NCI-H82 treated with DMSO at 0.1 percent for 48 hours (cell line): ENCODE measurements at regions not wholly inside any gene's neighbourhood (a gene's known extent, or its start where the extent isn't known, plus 50 kb on each side); places are given as distances from the start of the nearest gene placed in this dataset.
"Not testable (repeated sequence)": the region's sequence is repeated elsewhere in the genome, so short reads cannot be mapped to it uniquely, and the experiment has no call there.

ENCODE experiments used
- DNase-seq: peaks from one replicate; lab custom pipeline; 2025; ENCODE audit not compliant: unreplicated experiment; lab: John Stamatoyannopoulos, UW

DNA sequence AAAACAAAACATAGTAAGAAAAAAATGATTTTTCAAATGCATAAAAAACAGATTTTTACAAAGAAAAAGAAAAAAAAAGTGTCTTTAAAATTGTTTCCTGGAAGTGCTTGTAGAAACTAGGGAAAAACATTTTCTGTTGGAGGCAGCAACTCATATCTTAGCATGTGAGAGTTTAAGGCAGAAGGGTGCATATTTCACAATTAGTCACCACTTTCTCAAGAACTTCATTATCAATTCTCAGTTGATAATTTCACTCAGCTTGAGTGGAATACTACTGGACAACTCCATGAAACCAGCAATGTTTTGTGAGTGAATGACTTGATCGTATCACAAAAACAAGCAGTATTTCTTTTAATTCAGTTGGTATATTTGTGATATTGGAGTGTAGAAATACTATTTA lies 508.3 kb upstream of the DAB2 start:
- no peak for DNase-seq

- no peak for DNase-seq
These were observed 503.9 kb upstream of the DAB2 start for GRCh38 chr5:39928709-39929108.

DNA sequence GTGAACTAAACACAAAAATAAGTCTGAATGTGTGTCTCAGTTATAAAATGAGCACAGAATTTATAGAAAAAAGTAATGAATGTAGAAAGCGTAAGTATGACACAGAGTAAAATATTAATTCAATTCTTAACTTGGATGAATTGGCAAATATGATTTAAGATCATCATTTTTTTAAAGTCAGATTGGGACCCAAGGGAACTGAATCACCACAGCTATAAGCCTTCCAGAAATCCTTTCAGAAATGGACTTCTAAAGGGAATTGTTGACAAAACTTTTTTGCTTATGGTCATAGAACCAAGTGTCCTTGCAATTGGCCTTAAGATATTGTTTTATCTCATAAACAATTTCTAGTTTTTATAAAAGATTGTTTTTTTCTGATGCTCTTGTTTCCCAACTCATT lies 495.1 kb upstream of the DAB2 start:
- DNase-seq, result no peak

- DNase-seq, result no peak
These were observed 488.1 kb upstream of the DAB2 start for GRCh38 chr5:39912906-39913305.

GRCh38 chr5:39907267-39907951 lies 482.6 kb upstream of the DAB2 start:
- DNase-seq, result not testable (repeated sequence)

- DNase-seq, result no peak
These were observed 481.4 kb upstream of the DAB2 start for GRCh38 chr5:39906146-39906545.

- DNase-seq, result no peak
These were observed 480.6 kb upstream of the DAB2 start for GRCh38 chr5:39905356-39905755.

DNA sequence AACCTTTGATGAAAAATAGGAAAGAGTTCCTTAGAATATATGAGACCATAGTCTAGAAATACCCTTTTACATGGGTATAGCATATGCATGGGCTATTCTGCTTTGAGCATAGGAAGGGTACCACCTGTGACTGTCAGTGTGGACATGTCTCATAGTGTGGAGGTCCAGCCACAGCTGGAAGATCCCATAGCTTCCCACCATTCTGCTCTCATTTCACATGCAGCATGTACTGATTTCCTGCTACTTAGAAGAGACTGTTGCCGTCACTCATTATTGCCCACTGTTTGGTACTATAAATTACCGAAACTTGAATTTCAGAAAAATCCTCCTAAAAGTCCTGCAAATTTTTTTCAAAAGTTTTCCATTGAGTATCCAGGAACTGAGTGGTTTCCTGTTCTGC lies 477.8 kb upstream of the DAB2 start:
- DNase-seq, result no peak

DNA sequence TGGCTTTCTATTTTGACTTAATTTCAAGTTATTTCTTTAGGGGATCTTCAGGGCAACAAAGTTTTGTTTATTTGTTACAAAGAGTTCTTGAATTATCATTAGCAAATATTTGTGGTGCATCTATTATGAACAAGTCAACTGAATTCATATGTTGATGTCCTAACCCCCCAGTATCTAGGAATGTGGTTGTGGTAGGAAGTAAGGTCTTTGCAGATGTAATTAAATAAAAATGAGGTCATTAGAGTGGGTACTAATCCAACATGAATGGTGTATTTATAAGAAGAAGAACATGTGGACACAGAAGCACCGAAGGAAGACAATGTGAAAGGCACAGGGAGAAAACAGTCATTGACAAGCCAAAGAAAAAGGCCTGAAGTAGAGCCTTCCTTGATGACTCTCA lies 474.0 kb upstream of the DAB2 start:
- no peak for DNase-seq

GRCh38 chr5:39896706-39897105 lies 471.9 kb upstream of the DAB2 start:
- DNase-seq, result no peak

GRCh38 chr5:39896104-39896503 lies 471.3 kb upstream of the DAB2 start:
- no peak for DNase-seq

DNA sequence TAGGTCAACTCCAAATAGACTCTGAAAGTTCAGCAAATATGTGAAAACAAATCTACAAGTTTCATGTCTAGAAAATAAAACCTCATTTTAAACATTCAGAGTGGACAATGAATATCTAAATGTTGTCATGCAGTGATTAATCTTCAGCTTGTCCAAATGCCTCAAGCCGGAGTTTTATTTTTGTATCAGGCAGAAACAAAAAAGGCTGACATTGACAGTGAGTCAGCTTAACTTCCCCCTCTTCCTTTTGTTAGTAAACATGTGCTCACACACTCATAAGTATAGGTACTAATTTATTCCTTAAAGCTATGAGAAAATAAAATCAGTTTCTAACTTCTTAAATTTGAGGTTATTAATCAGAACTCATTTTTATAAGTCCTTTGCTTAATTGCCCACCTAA lies 467.9 kb upstream of the DAB2 start:
- DNase-seq, result no peak

DNA sequence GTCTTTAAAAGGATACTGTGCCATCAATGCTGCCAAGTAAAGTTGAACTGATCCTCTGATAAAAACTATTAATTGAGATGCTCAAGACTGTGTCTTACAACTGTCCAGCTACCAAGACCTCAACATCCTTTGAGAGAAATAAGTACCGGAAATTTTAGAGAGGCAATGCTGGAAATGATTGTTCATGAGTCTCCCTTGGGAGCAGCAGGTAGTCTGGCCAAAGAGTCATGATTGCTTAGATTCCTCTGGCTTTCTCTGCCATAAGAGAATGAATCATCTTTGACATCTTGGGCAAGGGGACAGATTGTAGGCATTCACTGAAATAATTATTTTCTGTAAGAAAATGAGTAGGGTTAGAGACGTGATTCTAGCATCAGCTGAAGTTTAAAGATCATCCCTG lies 466.6 kb upstream of the DAB2 start:
- no peak for DNase-seq

DNA sequence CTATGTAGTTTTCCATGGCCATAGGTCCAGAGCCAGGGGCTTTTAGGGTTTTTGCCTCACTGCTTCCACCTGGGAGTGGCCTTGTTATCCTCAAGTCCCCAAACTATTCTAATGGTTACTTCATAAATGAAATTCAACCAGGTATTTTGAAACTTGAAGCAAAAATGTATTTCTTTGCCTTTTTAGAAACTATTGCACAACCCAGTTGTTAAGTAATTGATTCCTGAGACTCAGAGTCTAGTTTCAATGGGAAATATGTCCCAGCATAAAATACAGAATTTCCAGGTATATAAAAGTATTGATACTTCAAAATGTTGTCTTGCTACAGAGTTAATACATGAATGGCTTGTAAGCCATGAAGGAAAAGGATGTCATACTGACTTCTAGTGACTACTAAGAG lies 456.2 kb upstream of the DAB2 start:
- no peak for DNase-seq

DNA sequence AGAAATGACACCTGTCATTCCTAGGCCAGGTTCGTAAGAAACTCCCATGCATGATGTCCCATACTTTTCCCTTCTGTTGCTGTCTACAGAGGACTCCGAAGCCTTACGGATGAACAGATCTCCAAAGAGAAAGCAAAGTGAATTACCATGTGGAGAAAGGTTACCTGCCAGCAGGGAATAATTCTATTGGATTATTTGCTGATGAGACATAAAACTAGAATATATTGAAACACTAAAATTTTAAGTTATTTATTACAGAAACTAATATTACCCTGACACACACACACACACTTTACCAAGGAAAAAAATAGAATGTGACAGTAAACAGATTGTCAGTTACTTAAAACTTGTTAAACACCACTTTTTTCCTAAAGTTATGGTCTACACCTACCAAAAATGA lies 452.7 kb upstream of the DAB2 start:
- no peak for DNase-seq

- no peak for DNase-seq
These were observed 451.4 kb upstream of the DAB2 start for GRCh38 chr5:39876146-39876545.

DNA sequence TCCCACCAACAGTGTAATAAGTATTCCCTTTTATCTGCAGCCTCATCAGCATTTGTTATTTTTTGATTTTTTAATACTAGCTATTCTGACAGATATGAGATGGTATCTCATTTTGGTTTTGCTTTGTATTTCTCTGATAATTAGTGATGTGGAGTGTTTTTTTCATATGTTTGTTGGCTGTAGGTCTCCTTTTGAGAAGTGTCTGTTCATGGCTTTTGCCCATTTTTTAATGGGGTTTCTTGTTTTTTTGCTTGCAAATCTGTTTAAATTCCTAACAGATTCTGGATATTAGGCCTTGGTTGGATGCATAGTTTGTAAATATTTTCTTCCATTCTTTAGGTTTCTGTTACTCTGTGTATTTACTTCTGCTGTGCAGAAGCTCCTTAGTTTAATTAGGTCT lies 445.4 kb upstream of the DAB2 start:
- DNase-seq, result no peak

DNA sequence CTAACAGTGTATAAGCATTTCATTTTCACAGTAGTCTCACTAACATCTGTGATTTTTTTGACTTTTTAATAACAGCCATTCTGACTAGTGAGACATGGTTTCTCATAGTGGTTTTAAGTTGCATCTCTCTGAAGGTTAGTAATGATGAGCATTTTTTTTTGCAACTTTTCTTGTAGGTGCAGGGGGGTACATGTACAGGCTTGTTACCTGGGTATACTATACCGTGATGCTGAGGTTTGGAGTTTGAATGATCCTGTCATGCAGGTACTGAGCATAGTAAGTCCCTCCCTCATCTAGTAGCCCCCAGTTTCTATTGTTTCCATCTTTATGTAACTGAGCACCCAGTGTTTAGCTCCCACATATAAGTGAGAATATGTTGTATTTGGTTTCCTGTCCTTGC lies 444.6 kb upstream of the DAB2 start:
- DNase-seq, result no peak

DNA sequence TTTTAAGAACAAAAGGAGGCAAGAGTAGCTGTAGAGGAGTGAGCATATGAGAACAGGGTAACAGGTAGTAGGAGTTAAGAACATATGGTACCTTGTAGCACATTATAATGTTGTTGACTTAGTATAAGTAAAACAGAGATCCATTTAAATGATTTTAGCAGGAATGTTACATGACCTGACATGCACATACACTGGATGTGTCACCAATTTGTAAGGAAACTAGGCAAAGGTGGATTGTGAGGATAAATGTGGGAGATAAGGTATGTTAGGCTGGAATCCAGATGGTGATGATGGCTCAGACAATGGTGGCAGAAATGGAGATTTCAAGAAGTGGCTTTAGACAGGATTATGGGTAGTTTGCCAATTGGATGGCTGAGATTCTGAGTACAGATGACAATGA lies 443.1 kb upstream of the DAB2 start:
- no peak for DNase-seq

DNA sequence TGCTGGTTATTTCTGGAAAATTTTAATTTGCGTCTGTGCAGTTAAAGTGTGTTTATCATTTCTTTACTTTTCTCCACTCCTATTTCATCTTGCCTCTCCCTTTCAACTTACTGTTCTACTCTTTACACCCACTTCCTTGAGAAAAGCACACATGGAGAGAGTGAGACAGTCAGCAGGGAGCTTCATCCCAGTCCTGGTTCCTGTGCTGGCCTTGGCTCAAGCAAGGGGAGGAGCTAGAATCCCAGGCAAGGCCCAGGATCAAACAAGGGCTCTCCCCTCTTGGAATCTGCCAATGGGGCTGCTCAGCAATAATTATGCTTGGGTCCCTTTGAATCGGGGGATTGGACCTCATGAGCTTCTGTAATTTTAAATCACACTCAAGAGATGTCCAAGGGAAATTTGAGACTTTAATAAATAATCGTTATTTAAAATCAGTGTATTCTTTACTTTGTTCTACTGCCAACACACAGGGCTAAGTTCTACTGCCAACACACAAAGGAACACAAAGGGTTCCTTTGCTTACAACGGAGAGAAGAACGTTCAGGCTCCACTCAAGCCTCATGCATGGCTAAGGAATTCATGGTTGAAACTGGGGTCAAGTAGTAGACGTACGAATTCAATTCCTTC lies 439.3 kb upstream of the DAB2 start:
- DNase-seq, result no peak

GRCh38 chr5:39857041-39857440 lies 432.3 kb upstream of the DAB2 start:
- DNase-seq, result no peak

GRCh38 chr5:39854771-39855410 lies 430.1 kb upstream of the DAB2 start:
- no peak for DNase-seq

GRCh38 chr5:39850291-39850690 lies 425.5 kb upstream of the DAB2 start:
- DNase-seq, result no peak
